ENCODE measurements at regions not wholly inside any gene's neighbourhood (a gene's known extent, or its start where the extent isn't known, plus 50 kb on each side); places are given as distances from the start of the nearest gene placed in this dataset.

GRCh38 chr18:29307982-29308381 is 1131.1 kb upstream of the CDH2 start:
- no peak for DNase-seq

DNA sequence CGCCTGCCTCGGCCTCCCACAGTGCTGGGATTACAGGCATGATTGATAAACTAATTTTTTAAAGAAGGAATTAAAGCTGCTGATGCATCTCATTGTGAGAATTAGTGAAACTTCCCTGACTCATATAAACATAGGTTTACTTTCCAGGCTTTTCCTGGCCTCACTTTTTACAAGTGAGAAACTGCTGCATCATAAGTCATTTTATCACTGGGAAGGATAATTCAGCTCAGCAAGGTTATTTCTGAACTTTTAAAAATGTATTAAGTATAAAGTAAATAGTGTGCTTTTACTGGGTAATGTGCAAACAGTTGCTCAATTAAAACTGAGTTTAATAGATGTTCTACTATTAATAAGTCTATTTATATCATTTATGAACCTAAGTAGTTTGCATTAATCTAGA is 1130.3 kb upstream of the CDH2 start:
- DNase-seq: no peak

DNA sequence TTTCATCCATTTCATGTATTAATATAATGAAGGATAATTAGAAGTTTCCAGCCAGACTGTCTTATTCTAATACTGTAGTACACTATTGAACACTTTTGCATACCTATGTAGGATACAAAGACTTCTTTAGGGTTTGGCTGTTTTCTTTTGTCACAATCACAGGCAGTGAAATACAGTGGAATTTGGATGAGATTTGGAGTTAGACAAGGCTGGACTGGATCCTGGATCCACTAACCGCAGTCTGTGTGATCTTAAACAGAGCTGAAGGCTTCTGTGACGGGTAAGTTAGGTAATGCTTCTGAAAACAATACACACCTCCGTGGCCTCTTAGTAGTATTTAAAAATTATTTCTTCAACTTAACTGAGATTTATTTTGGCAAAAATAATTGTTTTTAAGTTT is 1128.6 kb upstream of the CDH2 start:
- DNase-seq: no peak

DNA sequence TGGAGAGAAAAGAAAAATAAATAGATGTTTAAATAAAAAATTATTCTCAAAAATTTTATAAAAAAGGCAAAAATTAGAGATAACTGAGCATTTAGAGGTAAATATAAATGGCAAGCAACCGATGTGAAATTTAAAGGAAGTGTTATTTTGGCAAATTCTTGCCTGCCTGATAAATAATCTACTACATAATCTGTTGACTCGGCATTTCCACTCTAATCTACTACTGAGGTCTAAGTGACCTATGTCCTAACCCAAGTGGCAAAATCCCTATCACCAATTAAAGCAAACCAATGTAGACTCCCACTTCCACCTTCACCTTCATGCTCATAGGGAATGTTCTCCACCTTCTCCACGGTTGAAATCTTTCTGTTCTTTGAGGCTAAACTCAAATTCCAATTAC is 1124.1 kb upstream of the CDH2 start:
- no peak for DNase-seq

GRCh38 chr18:29285471-29285870 is 1108.5 kb upstream of the CDH2 start:
- no peak for DNase-seq

GRCh38 chr18:29271501-29271900 is 1094.6 kb upstream of the CDH2 start:
- no peak for DNase-seq

DNA sequence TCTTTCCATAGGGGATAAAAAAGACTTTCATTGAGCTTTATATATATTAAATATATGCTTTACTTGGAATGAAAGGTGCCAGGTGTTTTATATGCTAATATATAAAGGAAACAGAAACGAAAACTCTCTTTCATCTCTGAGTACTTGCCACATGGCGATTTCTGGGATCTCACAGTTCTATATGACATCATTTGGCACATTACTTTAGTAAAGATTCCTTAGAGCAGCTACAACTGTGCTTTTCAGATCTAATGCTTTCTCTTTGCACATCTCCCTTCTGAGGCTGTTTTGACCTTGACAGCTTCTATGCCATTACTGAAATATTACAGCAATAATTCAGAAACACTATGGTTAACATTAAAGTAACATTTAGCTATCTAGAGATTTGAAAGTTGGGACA is 1082.9 kb upstream of the CDH2 start:
- DNase-seq: no peak

DNA sequence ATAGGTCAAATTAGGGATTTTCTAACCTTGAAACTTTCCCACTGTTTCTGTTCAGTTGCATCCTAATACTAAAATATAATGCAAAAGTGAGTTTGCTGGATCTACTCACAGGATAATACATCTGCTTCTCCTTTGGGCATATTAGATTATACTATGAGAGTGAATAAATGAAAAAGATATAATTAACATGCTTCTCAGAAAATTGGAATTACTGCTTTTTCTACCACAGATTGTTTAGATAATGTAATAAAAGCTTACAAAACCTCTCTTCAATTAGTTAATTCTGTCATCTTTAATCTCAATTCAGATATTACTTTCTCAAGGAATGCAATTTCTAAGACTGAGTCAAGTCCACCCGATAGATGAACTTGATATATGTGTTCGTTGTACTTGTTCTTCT is 1077.2 kb upstream of the CDH2 start:
- DNase-seq: no peak

- no peak for DNase-seq
Observed at GRCh38 chr18:29251681-29252080, 1074.8 kb upstream of the CDH2 start.

- DNase-seq: no peak
Observed at GRCh38 chr18:29250843-29251242, 1073.9 kb upstream of the CDH2 start.

DNA sequence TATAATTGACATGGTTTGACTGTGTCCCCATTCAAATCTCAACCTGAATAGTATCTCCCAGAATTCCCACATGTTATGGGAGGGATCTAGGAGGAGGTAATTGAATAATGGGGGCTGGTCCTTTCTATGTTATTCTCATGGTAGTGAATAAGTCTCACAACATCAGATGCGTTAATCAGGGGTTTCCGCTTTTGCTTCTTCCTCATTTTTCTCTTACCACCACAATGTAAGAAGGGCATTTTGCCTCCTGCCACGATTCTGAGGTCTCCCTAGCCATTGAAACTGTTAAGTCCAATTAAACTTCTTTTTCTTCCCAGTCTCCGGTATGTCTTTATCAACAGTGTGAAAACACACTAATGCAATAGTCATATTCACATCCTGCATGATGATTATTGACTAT is 1073.3 kb upstream of the CDH2 start:
- no peak for DNase-seq

GRCh38 chr18:29248805-29249204 is 1071.9 kb upstream of the CDH2 start:
- DNase-seq: no peak

GRCh38 chr18:29241199-29241598 is 1064.3 kb upstream of the CDH2 start:
- no peak for DNase-seq

DNA sequence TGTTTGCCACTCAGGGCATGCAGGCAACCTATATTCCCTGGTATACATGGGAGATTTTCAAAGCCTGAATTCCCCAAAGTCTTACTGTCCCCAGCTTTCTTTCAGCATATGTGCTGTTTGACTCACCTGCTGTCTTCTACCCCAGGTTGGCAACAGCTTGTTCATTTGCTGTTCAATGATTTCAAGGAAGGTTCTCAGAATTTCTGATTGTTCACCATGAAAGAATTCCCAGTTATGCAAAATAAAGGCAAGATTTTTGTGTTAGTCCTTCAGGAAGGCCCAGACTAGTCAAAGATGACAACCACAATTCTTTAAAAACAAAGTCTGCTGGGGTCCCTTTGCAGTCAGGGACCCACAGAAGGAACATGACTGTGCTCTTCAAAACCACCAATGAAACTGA is 1057.8 kb upstream of the CDH2 start:
- DNase-seq: no peak

DNA sequence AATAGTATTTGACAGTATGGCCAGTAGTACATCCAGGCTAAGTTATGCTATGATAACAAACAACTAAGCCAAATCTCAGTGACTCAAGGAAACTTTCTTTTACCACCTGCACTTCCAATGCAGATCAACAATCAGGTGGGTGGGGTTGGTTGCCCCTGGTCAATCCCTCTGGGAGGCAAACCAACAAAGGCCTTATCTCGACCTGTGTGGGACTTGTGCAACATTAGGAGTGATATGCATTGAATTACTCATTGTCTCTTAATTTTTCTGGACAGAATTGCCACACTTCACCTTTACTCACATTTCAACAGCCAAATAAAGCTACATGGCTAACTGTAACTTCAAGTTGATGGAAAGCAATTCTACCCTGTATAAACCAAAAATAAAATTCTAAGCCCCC is 1049.3 kb upstream of the CDH2 start:
- no peak for DNase-seq

DNA sequence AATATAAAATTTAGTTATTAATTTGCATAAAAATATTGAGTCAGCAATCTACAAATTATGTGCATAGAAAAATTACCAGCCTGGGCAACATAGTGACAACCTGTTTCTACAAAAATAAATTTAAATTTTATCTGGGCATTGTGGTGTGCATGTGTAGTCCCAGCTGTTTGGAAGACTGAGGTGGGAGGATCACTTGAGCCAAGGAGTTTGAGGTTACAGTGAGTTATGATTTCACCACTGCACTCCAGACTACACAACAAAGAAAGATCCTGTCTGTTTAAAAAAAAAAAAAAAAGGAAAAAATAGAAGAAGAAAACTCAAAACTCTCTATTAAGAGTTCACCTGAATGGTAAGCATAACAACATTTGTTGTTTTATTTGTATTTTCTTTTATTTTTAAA is 1048.4 kb upstream of the CDH2 start:
- DNase-seq: no peak

DNA sequence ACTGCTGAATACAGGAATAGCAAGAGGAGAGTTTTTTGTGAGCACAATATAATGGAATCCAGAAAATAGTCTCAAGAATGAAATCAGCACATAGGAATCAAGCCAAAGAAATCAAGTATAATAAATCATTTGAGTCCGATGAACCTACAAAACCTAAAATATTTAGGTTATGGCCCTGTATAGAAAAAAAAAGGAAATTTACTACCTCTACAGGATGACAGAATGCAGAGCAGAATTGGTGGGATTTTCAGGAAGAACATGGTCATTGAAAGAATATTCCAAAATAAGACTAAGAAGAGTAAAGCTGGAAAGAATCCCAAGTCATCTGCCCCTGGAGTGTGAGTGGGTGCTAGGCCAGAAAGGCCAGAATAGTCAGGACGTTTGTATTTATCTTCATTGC is 1041.2 kb upstream of the CDH2 start:
- DNase-seq: no peak

DNA sequence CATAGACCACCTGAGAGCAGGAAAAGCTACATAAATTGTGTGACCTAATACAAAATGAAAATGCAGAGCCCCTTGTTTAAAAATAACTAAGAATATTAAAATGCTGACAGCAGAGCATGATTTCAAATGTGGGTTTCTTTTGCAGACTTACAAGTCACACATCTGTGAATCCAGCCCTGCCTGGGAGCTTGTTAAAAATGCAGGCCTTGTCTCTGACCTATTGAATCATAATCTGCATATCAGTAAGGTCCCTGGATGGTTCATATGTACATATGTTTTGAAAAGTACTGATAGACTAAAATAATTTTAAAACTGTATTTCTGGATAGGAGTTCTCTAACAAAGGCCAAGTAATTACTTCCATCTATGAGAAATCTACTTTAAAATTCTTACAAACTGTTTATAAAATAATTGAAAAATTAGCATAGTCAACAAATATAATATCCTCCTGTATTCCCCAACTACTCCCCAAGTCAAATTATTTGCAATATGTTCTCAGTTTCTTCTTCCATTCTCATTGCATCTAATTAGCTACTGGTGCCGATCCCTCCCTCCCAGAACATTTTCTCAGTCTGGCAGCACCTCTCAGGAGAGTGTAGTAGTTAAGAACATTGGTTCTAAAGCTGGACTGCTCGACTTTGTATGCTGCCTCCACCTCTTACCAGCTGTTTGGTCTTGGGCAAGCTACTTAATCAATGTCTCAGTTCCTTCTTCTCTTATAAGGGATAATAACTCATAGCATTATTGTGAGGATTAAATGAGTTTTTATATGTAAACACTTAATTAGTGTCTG is 1040.4 kb upstream of the CDH2 start:
- no peak for DNase-seq

GRCh38 chr18:29198834-29199233 is 1021.9 kb upstream of the CDH2 start:
- DNase-seq: no peak

DNA sequence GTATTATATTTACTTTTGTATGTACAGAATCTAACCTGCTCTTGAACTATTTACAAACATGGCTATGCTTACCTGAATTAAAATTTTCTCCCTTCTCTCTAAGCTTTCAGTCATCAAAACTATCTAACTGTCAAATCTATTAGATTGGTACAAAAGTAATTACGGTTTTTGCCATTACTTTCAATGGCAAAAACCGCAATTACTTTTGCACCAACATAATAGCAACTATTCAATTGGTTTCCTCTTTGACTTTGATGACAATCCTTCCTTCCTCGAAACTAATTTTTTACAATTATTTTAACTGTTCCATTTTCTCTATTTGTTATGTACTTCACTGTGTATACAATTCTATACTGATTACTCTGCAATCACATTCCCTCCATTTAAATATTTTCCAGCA is 1019.4 kb upstream of the CDH2 start:
- no peak for DNase-seq

DNA sequence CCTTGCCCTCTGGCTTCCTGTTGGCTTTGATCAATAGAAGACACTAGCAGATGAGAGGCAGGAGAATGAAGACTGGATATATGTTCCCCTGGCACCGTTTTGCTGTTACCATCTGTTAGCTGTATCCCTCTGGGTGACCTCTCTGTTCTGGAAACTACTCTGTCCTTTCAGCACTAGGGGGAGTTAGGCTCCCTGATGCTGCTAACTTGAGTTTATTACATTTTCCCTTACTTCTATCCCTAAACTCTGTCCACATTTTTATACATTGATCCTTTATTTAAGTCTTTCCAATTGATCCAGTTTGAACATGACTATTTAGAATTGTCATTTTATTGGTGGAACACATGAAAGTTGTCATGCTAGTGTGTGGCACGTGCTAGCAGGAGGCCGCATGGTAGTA is 1014.3 kb upstream of the CDH2 start:
- no peak for DNase-seq

- no peak for DNase-seq
Observed at GRCh38 chr18:29188760-29189159, 1011.8 kb upstream of the CDH2 start.

GRCh38 chr18:29185801-29186200 is 1008.9 kb upstream of the CDH2 start:
- no peak for DNase-seq

GRCh38 chr18:29184654-29185053 is 1007.7 kb upstream of the CDH2 start:
- no peak for DNase-seq

DNA sequence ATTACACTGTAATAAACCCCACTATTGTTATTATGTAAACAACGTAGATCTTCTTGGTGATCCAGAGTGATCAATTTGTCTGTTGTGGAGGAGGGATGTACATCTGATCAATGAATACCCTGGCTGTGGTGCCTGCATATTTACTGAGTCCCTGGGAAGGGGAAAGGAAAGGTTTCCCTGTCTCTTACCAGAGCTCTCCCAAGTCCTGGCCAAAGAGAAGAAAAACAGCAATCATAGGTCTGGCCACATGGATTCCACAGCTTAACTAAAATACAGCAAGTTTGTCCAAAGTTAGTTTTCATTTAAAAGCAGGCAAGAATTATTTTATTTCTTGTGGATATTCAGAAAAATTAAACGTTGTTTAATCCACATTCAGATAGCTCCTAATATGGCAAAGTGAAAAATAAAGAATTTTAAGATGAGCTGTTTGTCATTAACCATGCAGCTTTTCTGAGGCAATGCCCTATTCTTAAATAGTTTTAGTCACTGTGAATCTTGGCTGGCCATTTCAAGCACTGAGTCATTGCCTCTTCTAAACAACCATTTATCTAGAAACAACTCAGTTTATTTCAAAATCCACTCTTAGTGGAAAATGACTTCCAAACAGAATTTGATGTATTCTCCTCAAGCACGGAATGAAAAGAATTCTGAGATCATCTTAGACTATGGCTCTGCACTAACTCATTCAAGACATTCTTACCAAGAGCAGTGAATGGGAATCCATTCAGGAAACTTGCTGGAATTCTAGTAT is 1004.4 kb upstream of the CDH2 start:
- DNase-seq: no peak
